ENCODE measurements at regions not wholly inside any gene's neighbourhood (a gene's known extent, or its start where the extent isn't known, plus 50 kb on each side); places are given as distances from the start of the nearest gene placed in this dataset.
"Not testable (repeated sequence)": the region's sequence is repeated elsewhere in the genome, so short reads cannot be mapped to it uniquely, and the experiment has no call there.

- DNase-seq, result no peak
- WGBS, 2 donors, result 80 to 81% methylated on average over 2 of the region's 2 CpGs
- no peaks in the 10 kb centered on the region for H3K4me1 ChIP-seq
- no peak for ATAC-seq (ENCODE audit: low FRiP score in 2 of 2)
- no peaks in the 10 kb centered on the region for H3K36me3 ChIP-seq
- no peak overlapping the region for H3K27ac ChIP-seq
- H3K27me3 ChIP-seq, result no peaks in the 10 kb centered on the region
- no peaks in the 10 kb centered on the region for H3K9me3 ChIP-seq
- TF ChIP-seq, protein P1, sequence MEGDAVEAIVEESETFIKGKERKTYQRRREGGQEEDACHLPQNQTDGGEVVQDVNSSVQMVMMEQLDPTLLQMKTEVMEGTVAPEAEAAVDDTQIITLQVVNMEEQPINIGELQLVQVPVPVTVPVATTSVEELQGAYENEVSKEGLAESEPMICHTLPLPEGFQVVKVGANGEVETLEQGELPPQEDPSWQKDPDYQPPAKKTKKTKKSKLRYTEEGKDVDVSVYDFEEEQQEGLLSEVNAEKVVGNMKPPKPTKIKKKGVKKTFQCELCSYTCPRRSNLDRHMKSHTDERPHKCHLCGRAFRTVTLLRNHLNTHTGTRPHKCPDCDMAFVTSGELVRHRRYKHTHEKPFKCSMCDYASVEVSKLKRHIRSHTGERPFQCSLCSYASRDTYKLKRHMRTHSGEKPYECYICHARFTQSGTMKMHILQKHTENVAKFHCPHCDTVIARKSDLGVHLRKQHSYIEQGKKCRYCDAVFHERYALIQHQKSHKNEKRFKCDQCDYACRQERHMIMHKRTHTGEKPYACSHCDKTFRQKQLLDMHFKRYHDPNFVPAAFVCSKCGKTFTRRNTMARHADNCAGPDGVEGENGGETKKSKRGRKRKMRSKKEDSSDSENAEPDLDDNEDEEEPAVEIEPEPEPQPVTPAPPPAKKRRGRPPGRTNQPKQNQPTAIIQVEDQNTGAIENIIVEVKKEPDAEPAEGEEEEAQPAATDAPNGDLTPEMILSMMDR (IDR thresholded peaks at IDR 0.05), result no peak
- TF ChIP-seq POLR2AphosphoS5 (IDR thresholded peaks at IDR 0.05) (no peak), EP300 (IDR thresholded peaks at IDR 0.05) (no peak), POLR2A (IDR thresholded peaks at IDR 0.05) (no peak)
- no peak overlapping the region for H3K4me3 ChIP-seq
Observed at GRCh38 chr20:8996817-8997512, 71.9 kb upstream of the PLCB4 start.

GRCh38 chr20:8997701-8998117 is 71.2 kb upstream of the PLCB4 start:
- H3K4me3 ChIP-seq, result no peak overlapping the region
- WGBS, 2 donors, result 80 to 82% methylated on average over 4 of the region's 4 CpGs

GRCh38 chr20:9011121-9011520 is 57.8 kb upstream of the PLCB4 start:
- Histone ChIP-seq H3K9me3 (no peaks in the 10 kb centered on the region), H3K27ac (no peak overlapping the region), H3K4me1 (no peaks in the 10 kb centered on the region), H3K27me3 (no peaks in the 10 kb centered on the region), H3K36me3 (no peaks in the 10 kb centered on the region), H3K4me3 (no peak overlapping the region)
- DNase-seq (no peak), ATAC-seq (ENCODE audit: low FRiP score in 2 of 2) (no peak)
- 84 to 96% methylated on average over 2 of the region's 2 CpGs for WGBS, 2 donors
- TF ChIP-seq, protein P1 (IDR thresholded peaks at IDR 0.05), result no peak
- no peak for TF ChIP-seq POLR2AphosphoS5 (IDR thresholded peaks at IDR 0.05)
- TF ChIP-seq EP300 (IDR thresholded peaks at IDR 0.05), result no peak
- TF ChIP-seq POLR2A (IDR thresholded peaks at IDR 0.05), result no peak

More at GRCh38 chr20:8997701-8998117, 71.2 kb upstream of the PLCB4 start:
- TF ChIP-seq POLR2AphosphoS5 (IDR thresholded peaks at IDR 0.05), result no peak
- TF ChIP-seq EP300 (IDR thresholded peaks at IDR 0.05), result no peak
- TF ChIP-seq, protein P1 (IDR thresholded peaks at IDR 0.05), result no peak
- TF ChIP-seq POLR2A (IDR thresholded peaks at IDR 0.05), result no peak
- DNase-seq (no peak), ATAC-seq (ENCODE audit: low FRiP score in 2 of 2) (no peak)
- no peaks in the 10 kb centered on the region for H3K27me3 ChIP-seq
- no peaks in the 10 kb centered on the region for H3K4me1 ChIP-seq
- no peaks in the 10 kb centered on the region for H3K36me3 ChIP-seq
- no peaks in the 10 kb centered on the region for H3K9me3 ChIP-seq
- no peak overlapping the region for H3K27ac ChIP-seq

GRCh38 chr20:9015232-9015983 is 53.5 kb upstream of the PLCB4 start:
- ATAC-seq (ENCODE audit: low FRiP score in 2 of 2); H3K9me3 ChIP-seq; H3K4me1 ChIP-seq; H3K27ac ChIP-seq; DNase-seq; H3K4me3 ChIP-seq; H3K27me3 ChIP-seq; H3K36me3 ChIP-seq: not testable (repeated sequence)
- WGBS, 2 donors, result 69 to 90% methylated on average over 5 to 6 of the region's 6 CpGs

- Histone ChIP-seq H3K36me3 (no peaks in the 10 kb centered on the region), H3K4me3 (no peak overlapping the region), H3K4me1 (no peaks in the 10 kb centered on the region), H3K27me3 (no peaks in the 10 kb centered on the region), H3K9me3 (no peaks in the 10 kb centered on the region), H3K27ac (no peak overlapping the region)
- TF ChIP-seq POLR2AphosphoS5 (IDR thresholded peaks at IDR 0.05) (no peak), POLR2A (IDR thresholded peaks at IDR 0.05) (no peak), EP300 (IDR thresholded peaks at IDR 0.05) (no peak)
- TF ChIP-seq, protein P1 (IDR thresholded peaks at IDR 0.05), result no peak
- ATAC-seq (ENCODE audit: low FRiP score in 2 of 2) (no peak), DNase-seq (no peak)
- 38 to 68% methylated on average over 1 of the region's 1 CpG for WGBS, 2 donors
Observed at GRCh38 chr20:9015984-9016324, 52.9 kb upstream of the PLCB4 start.

All from upper lobe of left lung (tissue), 6 donors.